ENCODE measurements at regions not wholly inside any gene's neighbourhood (a gene's known extent, or its start where the extent isn't known, plus 50 kb on each side); places are given as distances from the start of the nearest gene placed in this dataset.

DNA sequence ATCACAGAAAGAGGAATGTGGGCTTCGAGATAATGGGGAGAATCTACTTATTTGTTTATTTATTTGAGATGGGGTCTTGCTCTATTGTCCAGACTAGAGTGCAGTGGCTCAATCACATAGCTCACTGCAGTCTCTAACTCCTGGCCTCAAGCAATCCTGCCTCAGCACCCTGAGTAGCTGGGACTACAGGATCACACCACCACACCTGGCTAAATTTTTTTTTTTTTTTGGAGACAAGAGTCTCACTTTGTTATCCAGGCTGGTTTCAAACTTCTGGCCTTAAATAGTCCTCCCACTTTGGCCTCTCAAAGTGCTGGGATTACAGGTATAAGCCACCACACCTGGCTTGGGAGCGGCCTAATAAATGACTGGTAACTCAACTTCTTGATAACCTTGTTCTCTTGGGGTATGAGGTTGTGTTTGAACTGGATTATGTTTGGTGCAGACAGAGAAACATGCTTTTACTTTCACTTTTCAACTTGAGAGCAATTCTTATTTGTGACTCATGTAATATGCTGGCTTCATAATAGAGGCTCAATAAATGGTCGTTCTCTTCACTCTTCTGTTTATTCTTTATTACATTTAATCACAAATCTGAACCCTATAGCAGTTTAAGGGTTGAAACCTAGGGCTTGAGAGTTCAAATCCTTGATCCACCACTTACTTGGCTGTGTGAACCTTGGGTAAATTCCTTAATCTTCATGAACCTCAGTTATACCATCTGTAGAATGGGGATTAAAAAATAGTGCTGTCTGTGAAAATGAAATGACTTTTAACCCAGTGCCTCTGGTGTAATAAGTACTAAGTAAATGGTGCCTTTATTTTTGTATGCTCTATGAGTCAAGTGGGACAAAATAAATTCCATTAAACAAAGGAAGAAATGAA is 129.1 kb upstream of the HS3ST2 start:
- TF ChIP-seq CREB1 (CRISPR knock-in tag; IDR thresholded peaks at IDR 0.05; ENCODE audit: low read depth) (no peak), EZH2 (IDR thresholded peaks at IDR 0.05; ENCODE audit: low read depth, unreplicated experiment) (no peak), NANOG (IDR thresholded peaks at IDR 0.05; ENCODE audit: borderline replicate concordance) (no peak), EZH2phosphoT487 (IDR thresholded peaks at IDR 0.05; ENCODE audit: unreplicated experiment) (no peak), ZNF331 (CRISPR knock-in tag; IDR thresholded peaks at IDR 0.05; ENCODE audit: low read depth) (no peak)
- TF ChIP-seq, protein P1, sequence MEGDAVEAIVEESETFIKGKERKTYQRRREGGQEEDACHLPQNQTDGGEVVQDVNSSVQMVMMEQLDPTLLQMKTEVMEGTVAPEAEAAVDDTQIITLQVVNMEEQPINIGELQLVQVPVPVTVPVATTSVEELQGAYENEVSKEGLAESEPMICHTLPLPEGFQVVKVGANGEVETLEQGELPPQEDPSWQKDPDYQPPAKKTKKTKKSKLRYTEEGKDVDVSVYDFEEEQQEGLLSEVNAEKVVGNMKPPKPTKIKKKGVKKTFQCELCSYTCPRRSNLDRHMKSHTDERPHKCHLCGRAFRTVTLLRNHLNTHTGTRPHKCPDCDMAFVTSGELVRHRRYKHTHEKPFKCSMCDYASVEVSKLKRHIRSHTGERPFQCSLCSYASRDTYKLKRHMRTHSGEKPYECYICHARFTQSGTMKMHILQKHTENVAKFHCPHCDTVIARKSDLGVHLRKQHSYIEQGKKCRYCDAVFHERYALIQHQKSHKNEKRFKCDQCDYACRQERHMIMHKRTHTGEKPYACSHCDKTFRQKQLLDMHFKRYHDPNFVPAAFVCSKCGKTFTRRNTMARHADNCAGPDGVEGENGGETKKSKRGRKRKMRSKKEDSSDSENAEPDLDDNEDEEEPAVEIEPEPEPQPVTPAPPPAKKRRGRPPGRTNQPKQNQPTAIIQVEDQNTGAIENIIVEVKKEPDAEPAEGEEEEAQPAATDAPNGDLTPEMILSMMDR (conservative IDR thresholded peaks at IDR 0.05; ENCODE audit: low read depth in 2 of 2), result no peak
- TF ChIP-seq, protein P2, sequence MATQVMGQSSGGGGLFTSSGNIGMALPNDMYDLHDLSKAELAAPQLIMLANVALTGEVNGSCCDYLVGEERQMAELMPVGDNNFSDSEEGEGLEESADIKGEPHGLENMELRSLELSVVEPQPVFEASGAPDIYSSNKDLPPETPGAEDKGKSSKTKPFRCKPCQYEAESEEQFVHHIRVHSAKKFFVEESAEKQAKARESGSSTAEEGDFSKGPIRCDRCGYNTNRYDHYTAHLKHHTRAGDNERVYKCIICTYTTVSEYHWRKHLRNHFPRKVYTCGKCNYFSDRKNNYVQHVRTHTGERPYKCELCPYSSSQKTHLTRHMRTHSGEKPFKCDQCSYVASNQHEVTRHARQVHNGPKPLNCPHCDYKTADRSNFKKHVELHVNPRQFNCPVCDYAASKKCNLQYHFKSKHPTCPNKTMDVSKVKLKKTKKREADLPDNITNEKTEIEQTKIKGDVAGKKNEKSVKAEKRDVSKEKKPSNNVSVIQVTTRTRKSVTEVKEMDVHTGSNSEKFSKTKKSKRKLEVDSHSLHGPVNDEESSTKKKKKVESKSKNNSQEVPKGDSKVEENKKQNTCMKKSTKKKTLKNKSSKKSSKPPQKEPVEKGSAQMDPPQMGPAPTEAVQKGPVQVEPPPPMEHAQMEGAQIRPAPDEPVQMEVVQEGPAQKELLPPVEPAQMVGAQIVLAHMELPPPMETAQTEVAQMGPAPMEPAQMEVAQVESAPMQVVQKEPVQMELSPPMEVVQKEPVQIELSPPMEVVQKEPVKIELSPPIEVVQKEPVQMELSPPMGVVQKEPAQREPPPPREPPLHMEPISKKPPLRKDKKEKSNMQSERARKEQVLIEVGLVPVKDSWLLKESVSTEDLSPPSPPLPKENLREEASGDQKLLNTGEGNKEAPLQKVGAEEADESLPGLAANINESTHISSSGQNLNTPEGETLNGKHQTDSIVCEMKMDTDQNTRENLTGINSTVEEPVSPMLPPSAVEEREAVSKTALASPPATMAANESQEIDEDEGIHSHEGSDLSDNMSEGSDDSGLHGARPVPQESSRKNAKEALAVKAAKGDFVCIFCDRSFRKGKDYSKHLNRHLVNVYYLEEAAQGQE (IDR thresholded peaks at IDR 0.05; ENCODE audit: unreplicated experiment), result no peak
- TF ChIP-seq, protein P3, sequence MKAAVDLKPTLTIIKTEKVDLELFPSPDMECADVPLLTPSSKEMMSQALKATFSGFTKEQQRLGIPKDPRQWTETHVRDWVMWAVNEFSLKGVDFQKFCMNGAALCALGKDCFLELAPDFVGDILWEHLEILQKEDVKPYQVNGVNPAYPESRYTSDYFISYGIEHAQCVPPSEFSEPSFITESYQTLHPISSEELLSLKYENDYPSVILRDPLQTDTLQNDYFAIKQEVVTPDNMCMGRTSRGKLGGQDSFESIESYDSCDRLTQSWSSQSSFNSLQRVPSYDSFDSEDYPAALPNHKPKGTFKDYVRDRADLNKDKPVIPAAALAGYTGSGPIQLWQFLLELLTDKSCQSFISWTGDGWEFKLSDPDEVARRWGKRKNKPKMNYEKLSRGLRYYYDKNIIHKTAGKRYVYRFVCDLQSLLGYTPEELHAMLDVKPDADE (IDR thresholded peaks at IDR 0.05), result no peak
